ENCODE measurements at regions not wholly inside any gene's neighbourhood (a gene's known extent, or its start where the extent isn't known, plus 50 kb on each side); places are given as distances from the start of the nearest gene placed in this dataset.
"Not testable (repeated sequence)": the region's sequence is repeated elsewhere in the genome, so short reads cannot be mapped to it uniquely, and the experiment has no call there.

GRCh38 chr7:69225259-69225943 lies 372.9 kb upstream of the AUTS2 start:
- H3K27ac ChIP-seq (ENCODE audit: low read length): no peak overlapping the region
- no peak overlapping the region for H3K4me3 ChIP-seq (ENCODE audit: low read length)
- H3K9me3 ChIP-seq (ENCODE audit: control insufficient read depth, insufficient read depth, low read length): peaks cover 6% of the 10 kb centered on the region
- no peaks in the 10 kb centered on the region for H3K36me3 ChIP-seq (ENCODE audit: control insufficient read depth, insufficient read depth, low read length)
- no CpG with 5 or more reads among the region's 6 CpGs for WGBS (ENCODE audit: insufficient coverage, insufficient read length)
- 0 out of 2 replicates have a peak, but pooled peaks cover 1% of the 10 kb centered on the region for H3K27me3 ChIP-seq (ENCODE audit: control insufficient read depth, insufficient read depth, low read length)
- no peak for DNase-seq (ENCODE audit: low read depth, low spot score)
- no peaks in the 10 kb centered on the region for H3K4me1 ChIP-seq (ENCODE audit: control insufficient read depth, insufficient read depth, low read length)

- WGBS (ENCODE audit: insufficient coverage, insufficient read length): no CpG with 5 or more reads among the region's 5 CpGs
These were observed 370.0 kb upstream of the AUTS2 start for GRCh38 chr7:69228212-69228811.

GRCh38 chr7:69232445-69233376 lies 365.6 kb upstream of the AUTS2 start:
- H3K27ac ChIP-seq (ENCODE audit: low read length): no peak overlapping the region
- peak; percentile 54 for DNase-seq (ENCODE audit: low read depth, low spot score)
- H3K9me3 ChIP-seq (ENCODE audit: control insufficient read depth, insufficient read depth, low read length): no peaks in the 10 kb centered on the region; the same call in 1 of the 2 replicates
- peaks cover 3% of the 10 kb centered on the region; the same call in 1 of the 2 replicates for H3K27me3 ChIP-seq (ENCODE audit: control insufficient read depth, insufficient read depth, low read length)
- no peaks in the 10 kb centered on the region for H3K36me3 ChIP-seq (ENCODE audit: control insufficient read depth, insufficient read depth, low read length)
- no peak overlapping the region for H3K4me3 ChIP-seq (ENCODE audit: low read length)
- H3K4me1 ChIP-seq (ENCODE audit: control insufficient read depth, insufficient read depth, low read length): no peaks in the 10 kb centered on the region
- WGBS (ENCODE audit: insufficient coverage, insufficient read length): no CpG with 5 or more reads among the region's 21 CpGs

More at GRCh38 chr7:69228212-69228811, 370.0 kb upstream of the AUTS2 start:
- Histone ChIP-seq H3K4me1 (ENCODE audit: control insufficient read depth, insufficient read depth, low read length) (no peaks in the 10 kb centered on the region), H3K36me3 (ENCODE audit: control insufficient read depth, insufficient read depth, low read length) (no peaks in the 10 kb centered on the region), H3K4me3 (ENCODE audit: low read length) (no peak overlapping the region), H3K9me3 (ENCODE audit: control insufficient read depth, insufficient read depth, low read length) (peaks cover 2% of the 10 kb centered on the region), H3K27ac (ENCODE audit: low read length) (no peak overlapping the region), H3K27me3 (ENCODE audit: control insufficient read depth, insufficient read depth, low read length) (0 out of 2 replicates have a peak, but pooled peaks cover 1% of the 10 kb centered on the region)
- no peak for DNase-seq (ENCODE audit: low read depth, low spot score)

GRCh38 chr7:69237541-69237940 lies 360.7 kb upstream of the AUTS2 start:
- no CpG with 5 or more reads among the region's 8 CpGs for WGBS (ENCODE audit: insufficient coverage, insufficient read length)
- Histone ChIP-seq H3K27me3 (ENCODE audit: control insufficient read depth, insufficient read depth, low read length) (peaks cover 2% of the 10 kb centered on the region; the same call in 1 of the 2 replicates), H3K4me1 (ENCODE audit: control insufficient read depth, insufficient read depth, low read length) (no peaks in the 10 kb centered on the region), H3K4me3 (ENCODE audit: low read length) (no peak overlapping the region), H3K9me3 (ENCODE audit: control insufficient read depth, insufficient read depth, low read length) (no peaks in the 10 kb centered on the region; the same call in 1 of the 2 replicates), H3K27ac (ENCODE audit: low read length) (no peak overlapping the region), H3K36me3 (ENCODE audit: control insufficient read depth, insufficient read depth, low read length) (no peaks in the 10 kb centered on the region)
- DNase-seq (ENCODE audit: low read depth, low spot score): no peak

- Histone ChIP-seq H3K27me3 (ENCODE audit: control insufficient read depth, insufficient read depth, low read length) (no peaks in the 10 kb centered on the region), H3K36me3 (ENCODE audit: control insufficient read depth, insufficient read depth, low read length) (no peaks in the 10 kb centered on the region), H3K9me3 (ENCODE audit: control insufficient read depth, insufficient read depth, low read length) (peaks cover 6% of the 10 kb centered on the region), H3K4me3 (ENCODE audit: low read length) (no peak overlapping the region), H3K27ac (ENCODE audit: low read length) (no peak overlapping the region), H3K4me1 (ENCODE audit: control insufficient read depth, insufficient read depth, low read length) (no peaks in the 10 kb centered on the region)
- no peak for DNase-seq (ENCODE audit: low read depth, low spot score)
- WGBS (ENCODE audit: insufficient coverage, insufficient read length): no CpG with 5 or more reads among the region's 1 CpG
These were observed 355.3 kb upstream of the AUTS2 start for GRCh38 chr7:69243016-69243415.

- Histone ChIP-seq H3K27ac (ENCODE audit: low read length) (no peak overlapping the region), H3K27me3 (ENCODE audit: control insufficient read depth, insufficient read depth, low read length) (no peaks in the 10 kb centered on the region), H3K9me3 (ENCODE audit: control insufficient read depth, insufficient read depth, low read length) (peaks cover 8% of the 10 kb centered on the region), H3K4me1 (ENCODE audit: control insufficient read depth, insufficient read depth, low read length) (no peaks in the 10 kb centered on the region), H3K4me3 (ENCODE audit: low read length) (no peak overlapping the region), H3K36me3 (ENCODE audit: control insufficient read depth, insufficient read depth, low read length) (no peaks in the 10 kb centered on the region)
- WGBS (ENCODE audit: insufficient coverage, insufficient read length): no CpG with 5 or more reads among the region's 2 CpGs
- DNase-seq (ENCODE audit: low read depth, low spot score): no peak
These were observed 353.6 kb upstream of the AUTS2 start for GRCh38 chr7:69244701-69245100.

GRCh38 chr7:69245646-69246045 lies 352.6 kb upstream of the AUTS2 start:
- WGBS (ENCODE audit: insufficient coverage, insufficient read length): no CpG with 5 or more reads among the region's 2 CpGs

GRCh38 chr7:69246758-69247157 lies 351.5 kb upstream of the AUTS2 start:
- Histone ChIP-seq H3K27ac (ENCODE audit: low read length) (no peak overlapping the region), H3K27me3 (ENCODE audit: control insufficient read depth, insufficient read depth, low read length) (no peaks in the 10 kb centered on the region), H3K4me1 (ENCODE audit: control insufficient read depth, insufficient read depth, low read length) (no peaks in the 10 kb centered on the region), H3K36me3 (ENCODE audit: control insufficient read depth, insufficient read depth, low read length) (no peaks in the 10 kb centered on the region), H3K4me3 (ENCODE audit: low read length) (no peak overlapping the region), H3K9me3 (ENCODE audit: control insufficient read depth, insufficient read depth, low read length) (peaks cover 8% of the 10 kb centered on the region)
- DNase-seq (ENCODE audit: low read depth, low spot score): no peak
- no CpG with 5 or more reads among the region's 3 CpGs for WGBS (ENCODE audit: insufficient coverage, insufficient read length)

More at GRCh38 chr7:69245646-69246045, 352.6 kb upstream of the AUTS2 start:
- DNase-seq (ENCODE audit: low read depth, low spot score): no peak
- Histone ChIP-seq H3K4me3 (ENCODE audit: low read length) (no peak overlapping the region), H3K9me3 (ENCODE audit: control insufficient read depth, insufficient read depth, low read length) (peaks cover 8% of the 10 kb centered on the region), H3K4me1 (ENCODE audit: control insufficient read depth, insufficient read depth, low read length) (no peaks in the 10 kb centered on the region), H3K27ac (ENCODE audit: low read length) (no peak overlapping the region), H3K36me3 (ENCODE audit: control insufficient read depth, insufficient read depth, low read length) (no peaks in the 10 kb centered on the region), H3K27me3 (ENCODE audit: control insufficient read depth, insufficient read depth, low read length) (no peaks in the 10 kb centered on the region)

- H3K27me3 ChIP-seq (ENCODE audit: control insufficient read depth, insufficient read depth, low read length); DNase-seq (ENCODE audit: low read depth, low spot score); H3K4me1 ChIP-seq (ENCODE audit: control insufficient read depth, insufficient read depth, low read length); H3K9me3 ChIP-seq (ENCODE audit: control insufficient read depth, insufficient read depth, low read length); H3K27ac ChIP-seq (ENCODE audit: low read length); H3K4me3 ChIP-seq (ENCODE audit: low read length); H3K36me3 ChIP-seq (ENCODE audit: control insufficient read depth, insufficient read depth, low read length): not testable (repeated sequence)
- no CpG with 5 or more reads among the region's 2 CpGs for WGBS (ENCODE audit: insufficient coverage, insufficient read length)
These were observed 349.9 kb upstream of the AUTS2 start for GRCh38 chr7:69248382-69248828.

GRCh38 chr7:69250958-69251357 lies 347.3 kb upstream of the AUTS2 start:
- DNase-seq (ENCODE audit: low read depth, low spot score): no peak
- no CpG with 5 or more reads among the region's 5 CpGs for WGBS (ENCODE audit: insufficient coverage, insufficient read length)
- peaks cover 10% of the 10 kb centered on the region for H3K9me3 ChIP-seq (ENCODE audit: control insufficient read depth, insufficient read depth, low read length)
- H3K27me3 ChIP-seq (ENCODE audit: control insufficient read depth, insufficient read depth, low read length): no peaks in the 10 kb centered on the region
- H3K27ac ChIP-seq (ENCODE audit: low read length): no peak overlapping the region
- H3K4me3 ChIP-seq (ENCODE audit: low read length): no peak overlapping the region
- H3K4me1 ChIP-seq (ENCODE audit: control insufficient read depth, insufficient read depth, low read length): no peaks in the 10 kb centered on the region
- H3K36me3 ChIP-seq (ENCODE audit: control insufficient read depth, insufficient read depth, low read length): no peaks in the 10 kb centered on the region

Data from iPS DF 6.9 (cell line).